Kasumi-1 (cell line): ENCODE measurements at regions not wholly inside any gene's neighbourhood (a gene's known extent, or its start where the extent isn't known, plus 50 kb on each side); places are given as distances from the start of the nearest gene placed in this dataset.

Source experiments
- DNase-seq, 2 experiments: peaks; one replicate each; lab custom pipeline; 2025; lab: John Stamatoyannopoulos, UW

- DNase-seq = no peak
Observed at GRCh38 chr2:37425408-37425807, 81.0 kb downstream of the QPCT start.

DNA sequence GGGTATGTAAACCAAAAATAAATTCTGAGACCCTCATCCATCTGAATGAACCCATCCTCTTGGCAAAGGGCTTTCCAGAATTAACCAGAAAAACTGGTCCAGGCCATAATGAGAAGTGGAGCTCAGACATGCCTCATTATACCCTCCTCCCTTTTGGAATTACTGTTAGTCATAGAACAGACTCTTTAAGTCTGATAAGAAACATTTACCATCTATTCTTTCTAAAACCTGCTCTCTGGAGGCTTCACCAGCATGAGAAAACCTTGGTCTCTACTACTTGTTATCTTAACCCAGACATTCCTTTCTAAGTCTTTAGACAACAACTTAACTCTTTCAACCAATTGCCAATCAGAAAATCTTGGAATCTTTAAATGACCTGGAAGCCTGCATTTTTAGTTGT, 82.8 kb downstream of the QPCT start:
- DNase-seq = no peak

DNA sequence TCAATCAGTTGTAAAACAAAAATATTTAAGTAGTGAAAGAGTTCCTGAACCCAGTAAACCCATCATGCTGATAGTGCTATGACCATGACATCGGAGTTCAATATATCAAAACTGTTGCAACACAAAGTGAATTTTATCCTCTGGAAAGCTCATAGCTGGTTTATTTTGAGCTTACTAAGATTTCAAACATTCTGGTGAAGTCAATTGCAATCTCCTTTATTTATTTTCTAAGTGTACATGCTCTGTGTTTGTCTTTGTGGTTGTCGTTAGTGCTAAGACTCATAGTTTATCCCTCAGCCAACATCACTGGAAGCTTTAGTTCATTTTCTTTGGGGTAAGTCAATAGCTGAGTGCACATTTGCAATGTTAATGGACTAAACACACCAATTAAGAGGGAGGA, 91.9 kb downstream of the QPCT start:
- no peak for DNase-seq

GRCh38 chr2:37439131-37439642, 94.8 kb downstream of the QPCT start:
- no peak for DNase-seq

GRCh38 chr2:37441055-37441454, 96.6 kb downstream of the QPCT start:
- DNase-seq = no peak

DNA sequence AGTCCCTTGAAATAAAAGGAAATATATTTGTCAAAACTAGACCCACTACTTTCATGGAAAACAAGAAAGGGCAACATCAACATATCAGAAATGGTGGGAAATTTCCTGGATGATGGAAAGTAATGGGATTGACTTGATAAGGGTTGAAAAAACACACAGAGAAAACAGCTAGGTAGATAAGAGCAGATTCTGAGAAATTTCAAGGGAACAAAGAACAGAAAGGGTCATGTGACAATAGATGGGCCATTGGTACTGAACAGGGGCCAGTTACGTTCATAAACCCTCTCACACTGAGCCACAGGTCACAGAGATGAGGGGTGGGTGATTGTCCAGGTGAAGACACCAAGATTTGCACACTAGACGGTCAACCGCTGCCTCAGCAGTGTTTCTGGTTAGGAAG, 98.7 kb downstream of the QPCT start:
- no peak for DNase-seq

DNA sequence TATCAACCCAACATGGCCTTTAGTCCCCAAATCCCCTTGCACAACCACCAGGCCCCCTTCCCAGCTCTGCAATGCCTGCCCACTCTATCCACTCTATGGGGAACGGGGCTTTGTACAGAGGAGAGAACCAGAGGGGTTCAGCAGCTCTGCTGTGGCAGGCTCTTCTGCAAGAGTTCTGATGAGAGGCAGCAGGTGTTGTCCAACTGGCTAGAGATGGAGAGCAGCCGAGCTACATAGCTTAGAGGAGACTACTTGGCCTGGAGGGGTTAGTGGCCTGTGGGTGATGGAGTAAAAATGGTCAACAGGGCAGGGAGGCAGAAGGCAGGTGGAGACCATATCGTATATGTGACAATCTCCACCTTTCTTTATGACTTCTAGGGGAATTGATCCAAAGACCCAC, 103.0 kb downstream of the QPCT start:
- DNase-seq = no peak

GRCh38 chr2:37448342-37449120, 104.1 kb downstream of the QPCT start:
- DNase-seq = no peak

DNA sequence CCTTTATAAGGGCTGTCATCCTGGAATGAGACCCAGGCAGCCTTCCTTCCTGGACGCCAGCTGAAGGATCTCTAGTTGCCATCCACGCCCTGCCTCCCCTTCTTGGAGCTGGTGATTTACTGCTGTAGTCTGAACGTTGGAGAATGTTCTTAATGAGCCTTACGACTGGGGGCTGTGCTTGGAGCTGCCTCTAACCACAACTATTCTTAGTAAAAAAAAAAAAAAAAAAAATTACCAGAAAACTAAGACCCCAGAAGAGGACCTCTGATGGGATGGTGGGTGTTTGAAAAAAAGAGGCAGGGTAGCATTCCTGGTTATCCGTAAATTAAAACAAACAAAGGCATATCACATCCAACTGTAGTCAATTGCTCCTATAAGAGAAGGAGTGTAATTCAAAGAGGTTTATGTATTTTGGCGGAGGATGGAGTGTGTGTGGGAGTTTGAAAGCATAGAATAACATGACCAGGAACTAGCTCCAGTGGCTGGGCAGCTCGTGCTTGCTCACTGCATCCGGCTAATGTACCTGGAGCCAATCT, 105.4 kb downstream of the QPCT start:
- no peak for DNase-seq

DNA sequence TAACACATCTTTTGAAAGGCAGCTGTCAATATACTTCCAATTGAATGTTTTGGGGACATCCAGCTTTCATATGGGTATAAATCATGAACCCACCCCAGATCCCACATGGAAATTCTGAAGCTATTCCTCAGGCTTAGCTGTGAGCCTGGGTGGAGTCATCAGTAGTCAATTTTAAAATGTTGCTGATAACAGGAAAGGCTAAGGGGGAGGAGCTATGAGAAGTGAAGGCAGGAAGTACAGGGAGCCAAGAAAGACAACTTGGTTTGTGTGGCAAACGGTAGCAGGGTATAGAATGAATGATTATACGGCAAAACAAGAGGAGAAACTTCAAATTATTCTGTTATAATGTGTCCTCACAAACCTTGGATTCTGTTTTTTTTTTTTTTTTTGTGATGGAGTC, 108.6 kb downstream of the QPCT start:
- DNase-seq = no peak

DNA sequence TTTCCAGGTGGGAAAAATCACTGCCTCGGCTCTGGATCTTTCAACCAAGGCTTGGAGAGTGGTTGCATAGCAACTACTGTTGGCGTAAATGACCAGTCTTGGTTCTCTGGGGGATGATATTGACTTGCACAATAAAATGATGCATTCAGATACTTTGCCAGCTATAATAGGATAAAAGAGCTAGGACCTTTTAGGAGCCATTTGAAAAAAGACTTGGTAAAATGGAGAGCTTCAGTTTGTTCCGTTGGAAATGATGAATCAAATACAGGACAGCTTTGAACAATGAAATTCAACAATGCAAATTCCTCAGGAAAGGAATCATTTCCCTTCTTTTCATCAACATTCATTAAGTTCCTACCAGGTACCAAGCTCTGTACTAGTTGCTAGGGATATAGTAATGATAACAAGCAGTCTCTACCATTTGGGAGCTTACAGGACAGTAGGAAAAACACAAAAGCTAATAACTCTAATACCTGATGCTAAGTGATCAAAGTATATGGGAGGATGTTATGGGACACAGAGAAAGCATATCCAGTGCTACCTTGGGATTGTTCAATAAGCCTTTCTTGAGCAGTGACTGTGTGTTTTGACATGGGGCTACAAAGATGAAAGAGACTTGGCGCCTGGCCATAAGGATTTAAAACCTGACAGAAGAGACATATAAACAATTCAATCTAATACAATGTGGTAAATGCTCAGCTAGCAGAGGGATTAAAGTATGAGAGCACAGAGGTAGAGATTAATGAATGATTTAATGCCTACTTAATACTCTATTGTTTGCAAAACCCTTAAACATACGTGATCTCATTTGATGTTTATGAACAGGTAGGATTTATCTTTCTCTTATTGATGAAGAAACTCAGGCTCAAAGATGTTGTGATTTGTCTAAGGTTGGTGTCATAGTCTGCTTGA, 110.7 kb downstream of the QPCT start:
- no peak for DNase-seq

- peak; percentile 91 to 94 for DNase-seq
Observed at GRCh38 chr2:37456479-37456878, 112.0 kb downstream of the QPCT start.

DNA sequence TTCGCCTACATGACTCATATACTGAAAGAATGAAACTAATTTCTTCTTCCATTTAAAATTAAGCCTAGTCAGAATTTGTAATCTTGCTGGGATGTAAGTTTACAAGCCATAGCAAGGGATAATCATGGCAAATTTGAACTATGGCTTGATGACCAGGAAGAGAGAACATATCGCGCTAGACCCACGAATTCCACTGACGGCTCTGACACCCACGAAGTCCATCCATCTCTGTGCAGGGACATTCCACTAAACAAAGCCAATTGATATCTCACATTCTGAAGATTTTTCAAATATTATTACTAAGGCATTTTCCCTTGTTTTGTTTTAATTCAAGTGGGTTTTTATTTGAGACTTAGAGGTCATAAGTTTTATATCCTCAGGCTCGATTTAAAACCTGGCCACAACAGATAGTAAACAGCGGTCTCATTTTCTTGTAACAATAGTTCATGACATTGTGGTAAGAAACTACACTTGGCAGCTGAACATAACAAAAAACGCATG, 113.0 kb downstream of the QPCT start:
- no peak for DNase-seq

DNA sequence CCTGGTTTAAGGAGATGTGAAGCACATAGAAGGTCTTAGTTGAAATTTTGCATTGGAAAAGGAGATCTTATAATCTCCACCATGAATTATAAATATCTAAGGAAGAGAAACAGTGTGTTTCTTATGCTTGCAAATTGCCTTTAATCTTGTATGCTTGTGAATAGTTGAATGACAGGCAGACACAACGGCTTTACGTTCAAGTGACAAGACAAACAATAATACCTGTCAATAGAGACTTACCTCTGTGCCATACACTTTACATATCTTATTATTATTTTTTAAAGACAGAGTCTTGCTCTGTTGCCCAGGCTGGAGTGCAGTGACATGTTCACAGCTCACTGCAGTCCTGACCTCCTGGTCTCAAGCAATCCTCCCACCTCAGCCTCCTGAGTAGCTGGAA, 113.7 kb downstream of the QPCT start:
- DNase-seq = no peak

GRCh38 chr2:37459095-37459981, 114.9 kb downstream of the QPCT start:
- no peak for DNase-seq

GRCh38 chr2:37460896-37461229, 116.4 kb downstream of the QPCT start:
- DNase-seq = no peak

GRCh38 chr2:37464067-37464466, 119.6 kb downstream of the QPCT start:
- DNase-seq = no peak

DNA sequence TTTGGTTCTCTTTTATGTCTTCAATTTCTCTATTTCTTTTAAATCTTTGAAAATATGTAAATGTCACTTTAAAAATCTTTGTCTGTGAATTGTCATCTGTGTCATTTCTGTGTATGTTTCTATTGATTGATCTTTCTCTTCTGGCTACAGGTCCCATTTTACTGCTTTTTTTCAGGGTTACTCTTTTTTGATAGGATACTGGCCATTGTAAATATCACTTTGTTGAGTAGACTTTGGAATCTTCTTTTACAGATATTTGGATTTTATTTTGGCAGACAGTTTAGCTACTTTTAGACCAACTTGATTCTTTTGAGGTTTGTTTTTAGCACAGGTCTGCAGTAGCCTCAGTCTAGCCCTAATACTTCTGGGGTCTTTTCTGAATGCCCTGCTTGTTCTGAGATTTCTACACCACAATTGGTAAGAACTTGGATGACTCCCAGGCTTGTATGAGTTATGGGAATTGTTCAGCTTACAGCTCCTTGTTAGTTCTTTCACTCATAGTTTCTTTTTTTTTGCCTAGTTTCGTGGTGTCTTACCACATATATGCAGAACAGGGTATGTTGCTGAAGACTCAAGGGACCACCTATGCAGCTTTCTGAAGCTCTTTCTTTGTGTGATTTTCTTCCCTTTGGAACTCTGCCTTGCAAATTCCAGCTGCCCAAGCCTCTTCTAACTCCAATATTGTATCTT, 122.2 kb downstream of the QPCT start:
- no peak for DNase-seq

DNA sequence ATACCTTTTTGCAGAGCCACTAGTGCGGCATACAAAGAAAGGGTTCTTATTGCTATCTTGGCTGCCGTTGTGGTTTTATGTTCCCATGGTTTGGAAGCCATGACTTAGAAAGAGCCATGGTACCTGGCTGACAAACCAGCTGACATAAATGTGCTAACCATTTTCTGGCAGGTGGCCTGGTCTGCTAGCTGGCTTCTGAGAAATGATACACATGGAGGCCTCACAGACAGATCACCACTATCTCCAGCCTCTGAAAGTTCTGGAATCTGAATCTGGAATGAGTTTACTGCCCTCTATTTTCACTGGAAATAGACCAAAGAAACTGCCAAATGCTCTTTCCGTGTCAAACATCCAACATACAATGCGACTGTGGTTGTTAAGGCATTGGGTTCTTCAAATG, 123.7 kb downstream of the QPCT start:
- DNase-seq = no peak

- DNase-seq = no peak
Observed at GRCh38 chr2:37469126-37469525, 124.7 kb downstream of the QPCT start.

GRCh38 chr2:37471104-37471503, 126.7 kb downstream of the QPCT start:
- DNase-seq = no peak
